Panc1 (cell line): ENCODE measurements at regions not wholly inside any gene's neighbourhood (a gene's known extent, or its start where the extent isn't known, plus 50 kb on each side); places are given as distances from the start of the nearest gene placed in this dataset.

Experiments used
- ATAC-seq: fragments of 200-7000 bp; cut with Tn5 transposase; 2 replicates; pipeline ENCODE4 v1.9.1; 2020; ENCODE audit warnings: mild to moderate bottlenecking, moderate library complexity
- BruUV-seq: library from RNA; stranded (reverse); fragments of 400-500 nt; replicated peaks from 2 replicates; lab custom pipeline; 2021; lab: Mats Ljungman, UMichigan
- CTCF ChIA-PET: fragments of 300-600 bp; sonication (Branson Sonifier 250); formaldehyde crosslinking; loops from one replicate; lab custom pipeline; 2022; ENCODE audit warnings: antibody characterized with exemption; lab: Charles Lee
- POLR2A ChIA-PET: fragments of 300-600 bp; sonication (Branson Sonifier 250); formaldehyde crosslinking; loops from one replicate; lab custom pipeline; 2022; ENCODE audit warnings: antibody characterized with exemption; lab: Charles Lee
- DNase-seq: peaks from one replicate; pipeline ENCODE4 v3.0.0-alpha.2; 2010; ENCODE audit warnings: low read depth, low spot score
- H3K27ac ChIP-seq: 2 replicates; pipeline ENCODE4 v1.5.1; 2011; ENCODE audit warnings: mild to moderate bottlenecking, low read length, inconsistent platforms
- H3K27me3 ChIP-seq: fragments of 200-500 bp; sonication (Bioruptor generic); 2 replicates; pipeline ENCODE4 v1.6.0; 2014; ENCODE audit warnings: low read length, inconsistent platforms; ENCODE audit not compliant: control insufficient read depth, insufficient read depth
- H3K36me3 ChIP-seq: fragments of 200-500 bp; sonication (Bioruptor generic); 2 replicates; pipeline ENCODE4 v1.5.1; 2014; ENCODE audit warnings: inconsistent platforms, mild to moderate bottlenecking, low read length, moderate library complexity; ENCODE audit not compliant: control insufficient read depth, insufficient read depth
- H3K4me1 ChIP-seq: 2 replicates; pipeline ENCODE4 v1.5.1; 2011; ENCODE audit warnings: inconsistent platforms, mild to moderate bottlenecking, low read length, moderate library complexity; ENCODE audit not compliant: control insufficient read depth, insufficient read depth
- H3K4me3 ChIP-seq, 2 experiments: 2 replicates each; pipeline ENCODE4 v1.5.1; 2011 to 2012; ENCODE audit warnings: low read depth in 2 of 2, low read length in 2 of 2, mild to moderate bottlenecking in 2 of 2, inconsistent platforms in 1 of 2, moderate library complexity in 1 of 2
- H3K9me3 ChIP-seq: fragments of 200-500 bp; sonication (Bioruptor generic); 2 replicates; pipeline ENCODE4 v1.5.1; 2014; ENCODE audit warnings: low read depth, mild to moderate bottlenecking, inconsistent platforms, low read length, moderate library complexity; ENCODE audit not compliant: control insufficient read depth, insufficient read depth
- POLR2AphosphoS5 ChIP-seq: IDR thresholded peaks from 2 replicates; pipeline ENCODE4 v1.6.1; 2012; ENCODE audit warnings: mild to moderate bottlenecking, low read depth, low read length, moderate library complexity
- SIN3A ChIP-seq: IDR thresholded peaks from 2 replicates; pipeline ENCODE4 v1.6.1; 2012; ENCODE audit warnings: low read depth, mild to moderate bottlenecking, low read length, moderate library complexity, borderline replicate concordance; ENCODE audit not compliant: insufficient read depth
- TCF7L2 ChIP-seq: IDR thresholded peaks from 2 replicates; pipeline ENCODE4 v1.6.1; 2011; ENCODE audit warnings: mild to moderate bottlenecking, low read depth, low read length, inconsistent platforms
- in situ Hi-C: cut with HindIII; loops from 2 replicates; pipeline ENCODE4 v1.10.0; 2016; ENCODE audit warnings: low sequenced_read_pairs, low pct_unique_long_range_greater_than_20kb
- intact Hi-C: fragments of 100-400 bp; cut with micrococcal nuclease; formaldehyde crosslinking; loops from one replicate; pipeline ENCODE4 v1.10.0; 2022; ENCODE audit not compliant: unreplicated experiment
- TF ChIP-seq, protein P1 (sequence below), 2 experiments: IDR thresholded peaks; 2 replicates each; pipeline ENCODE4 v1.6.1; 2011 to 2012; ENCODE audit warnings: low read depth in 2 of 2, control low read depth in 1 of 2, low read length in 1 of 2, mild to moderate bottlenecking in 1 of 2, moderate library complexity in 1 of 2; ENCODE audit not compliant: insufficient read depth in 1 of 2
- TF ChIP-seq, protein P2 (sequence below): fragments of 450-650 bp; IDR thresholded peaks from 2 replicates; pipeline ENCODE4 v1.5.1; 2017; ENCODE audit warnings: mild to moderate bottlenecking

DNA sequence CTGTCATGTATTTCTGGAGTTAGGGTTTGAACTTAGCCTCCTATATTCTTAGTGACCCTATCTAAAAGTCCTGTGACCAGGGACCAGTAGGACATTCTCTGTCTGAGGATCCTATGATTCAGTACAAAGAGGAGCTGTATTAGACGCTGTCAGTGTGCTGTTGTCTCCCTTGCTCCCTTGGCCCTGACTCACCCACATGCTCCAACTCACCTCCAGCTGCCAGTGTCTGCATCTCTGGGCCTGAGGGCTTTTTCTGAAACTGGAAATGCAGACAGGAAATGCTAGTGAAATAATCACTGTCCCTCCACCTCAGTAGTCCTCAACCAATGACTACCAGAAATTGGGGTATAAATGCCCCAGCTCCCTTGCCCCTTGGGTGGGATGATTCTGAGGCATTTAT, 535.3 kb upstream of the RPS6KA3 start:
- Histone ChIP-seq H3K27ac (no peak overlapping the region), H3K9me3 (no peaks in the 10 kb centered on the region), H3K4me3 (no peak overlapping the region), H3K4me1 (no peaks in the 10 kb centered on the region), H3K27me3 (no peaks in the 10 kb centered on the region), H3K36me3 (no peaks in the 10 kb centered on the region)
- intact Hi-C loops (no loop called here), in situ Hi-C loops (no loop called here)
- DNase-seq (no peak), ATAC-seq (no peak)
- TF ChIP-seq POLR2AphosphoS5 (no peak), SIN3A (no peak), TCF7L2 (no peak)
- TF ChIP-seq, protein P1, sequence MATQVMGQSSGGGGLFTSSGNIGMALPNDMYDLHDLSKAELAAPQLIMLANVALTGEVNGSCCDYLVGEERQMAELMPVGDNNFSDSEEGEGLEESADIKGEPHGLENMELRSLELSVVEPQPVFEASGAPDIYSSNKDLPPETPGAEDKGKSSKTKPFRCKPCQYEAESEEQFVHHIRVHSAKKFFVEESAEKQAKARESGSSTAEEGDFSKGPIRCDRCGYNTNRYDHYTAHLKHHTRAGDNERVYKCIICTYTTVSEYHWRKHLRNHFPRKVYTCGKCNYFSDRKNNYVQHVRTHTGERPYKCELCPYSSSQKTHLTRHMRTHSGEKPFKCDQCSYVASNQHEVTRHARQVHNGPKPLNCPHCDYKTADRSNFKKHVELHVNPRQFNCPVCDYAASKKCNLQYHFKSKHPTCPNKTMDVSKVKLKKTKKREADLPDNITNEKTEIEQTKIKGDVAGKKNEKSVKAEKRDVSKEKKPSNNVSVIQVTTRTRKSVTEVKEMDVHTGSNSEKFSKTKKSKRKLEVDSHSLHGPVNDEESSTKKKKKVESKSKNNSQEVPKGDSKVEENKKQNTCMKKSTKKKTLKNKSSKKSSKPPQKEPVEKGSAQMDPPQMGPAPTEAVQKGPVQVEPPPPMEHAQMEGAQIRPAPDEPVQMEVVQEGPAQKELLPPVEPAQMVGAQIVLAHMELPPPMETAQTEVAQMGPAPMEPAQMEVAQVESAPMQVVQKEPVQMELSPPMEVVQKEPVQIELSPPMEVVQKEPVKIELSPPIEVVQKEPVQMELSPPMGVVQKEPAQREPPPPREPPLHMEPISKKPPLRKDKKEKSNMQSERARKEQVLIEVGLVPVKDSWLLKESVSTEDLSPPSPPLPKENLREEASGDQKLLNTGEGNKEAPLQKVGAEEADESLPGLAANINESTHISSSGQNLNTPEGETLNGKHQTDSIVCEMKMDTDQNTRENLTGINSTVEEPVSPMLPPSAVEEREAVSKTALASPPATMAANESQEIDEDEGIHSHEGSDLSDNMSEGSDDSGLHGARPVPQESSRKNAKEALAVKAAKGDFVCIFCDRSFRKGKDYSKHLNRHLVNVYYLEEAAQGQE (IDR thresholded peaks at IDR 0.05; ENCODE audit: insufficient read depth in 1 of 2, low read depth in 2 of 2, low read length in 1 of 2), result no peak
- TF ChIP-seq, protein P2, sequence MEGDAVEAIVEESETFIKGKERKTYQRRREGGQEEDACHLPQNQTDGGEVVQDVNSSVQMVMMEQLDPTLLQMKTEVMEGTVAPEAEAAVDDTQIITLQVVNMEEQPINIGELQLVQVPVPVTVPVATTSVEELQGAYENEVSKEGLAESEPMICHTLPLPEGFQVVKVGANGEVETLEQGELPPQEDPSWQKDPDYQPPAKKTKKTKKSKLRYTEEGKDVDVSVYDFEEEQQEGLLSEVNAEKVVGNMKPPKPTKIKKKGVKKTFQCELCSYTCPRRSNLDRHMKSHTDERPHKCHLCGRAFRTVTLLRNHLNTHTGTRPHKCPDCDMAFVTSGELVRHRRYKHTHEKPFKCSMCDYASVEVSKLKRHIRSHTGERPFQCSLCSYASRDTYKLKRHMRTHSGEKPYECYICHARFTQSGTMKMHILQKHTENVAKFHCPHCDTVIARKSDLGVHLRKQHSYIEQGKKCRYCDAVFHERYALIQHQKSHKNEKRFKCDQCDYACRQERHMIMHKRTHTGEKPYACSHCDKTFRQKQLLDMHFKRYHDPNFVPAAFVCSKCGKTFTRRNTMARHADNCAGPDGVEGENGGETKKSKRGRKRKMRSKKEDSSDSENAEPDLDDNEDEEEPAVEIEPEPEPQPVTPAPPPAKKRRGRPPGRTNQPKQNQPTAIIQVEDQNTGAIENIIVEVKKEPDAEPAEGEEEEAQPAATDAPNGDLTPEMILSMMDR, result no peak
- CTCF ChIA-PET, result no interaction called here
- no TSS peak for BruUV-seq
- POLR2A ChIA-PET, result no interaction called here

DNA sequence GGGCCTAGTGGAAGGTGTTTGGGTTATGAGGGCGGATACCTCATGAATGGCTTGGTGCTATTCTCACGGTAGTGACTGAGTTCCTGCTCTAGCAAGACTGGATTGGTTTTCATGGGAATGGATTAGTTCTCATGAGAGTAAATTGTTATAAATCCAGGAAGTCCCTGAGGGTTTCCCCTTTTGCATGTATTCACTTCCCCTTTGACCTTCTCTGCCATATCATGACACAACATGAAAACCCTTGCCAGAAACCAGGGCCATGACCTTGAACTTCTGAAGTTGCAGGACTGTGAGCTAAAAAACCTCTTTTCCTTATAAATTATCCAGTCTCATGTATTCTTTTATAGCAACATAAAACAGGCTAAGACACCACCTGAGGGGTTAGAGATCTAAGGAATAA, 529.7 kb upstream of the RPS6KA3 start:
- in situ Hi-C loops, result no loop called here

More for the DNA sequence above, 529.7 kb upstream of the RPS6KA3 start:
- no peak for DNase-seq
- TF ChIP-seq SIN3A (no peak), POLR2AphosphoS5 (no peak), TCF7L2 (no peak)
- TF ChIP-seq, protein P1 (IDR thresholded peaks at IDR 0.05; ENCODE audit: insufficient read depth in 1 of 2, low read depth in 2 of 2, low read length in 1 of 2), result no peak
- TF ChIP-seq, protein P2, result no peak
- Histone ChIP-seq H3K4me3 (no peak overlapping the region), H3K36me3 (no peaks in the 10 kb centered on the region), H3K27ac (no peak overlapping the region), H3K9me3 (no peaks in the 10 kb centered on the region), H3K27me3 (no peaks in the 10 kb centered on the region), H3K4me1 (no peaks in the 10 kb centered on the region)
- BruUV-seq, result no TSS peak
- ChIA-PET POLR2A (no interaction called here), CTCF (no interaction called here)
- intact Hi-C loops, result no loop called here
- no peak for ATAC-seq
